ENCODE measurements at regions not wholly inside any gene's neighbourhood (a gene's known extent, or its start where the extent isn't known, plus 50 kb on each side); places are given as distances from the start of the nearest gene placed in this dataset.

DNA sequence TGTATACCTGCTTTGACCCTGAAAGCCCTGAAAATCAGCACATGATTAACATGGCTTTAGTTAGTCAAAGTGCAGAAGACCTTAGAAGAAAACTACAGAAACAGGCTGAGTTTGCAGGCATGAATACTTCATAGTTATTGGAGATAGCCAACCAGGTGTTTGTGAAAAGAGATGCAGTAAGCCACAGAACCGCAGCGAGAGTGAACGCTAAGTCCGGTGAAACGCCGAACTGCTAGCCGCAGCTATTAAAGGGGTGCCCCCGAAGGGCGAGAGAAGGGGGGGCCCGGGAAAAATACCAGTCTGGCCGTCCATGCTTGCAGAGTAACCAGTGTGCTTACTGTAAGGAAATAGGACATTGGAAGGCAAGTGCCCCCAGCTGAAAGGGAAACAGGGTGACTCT lies 784.0 kb upstream of the TMEM132C start:
- H3K4me3 ChIP-seq (ENCODE audit: control insufficient read depth in 1 of 7, extremely low read depth in 1 of 7, insufficient read depth in 4 of 7, low read depth in 2 of 7, low read length in 6 of 7) = no peak overlapping the region
- no peaks in the 10 kb centered on the region for H3K4me1 ChIP-seq (ENCODE audit: control extremely low read depth in 1 of 4, control insufficient read depth in 4 of 4, insufficient read depth in 4 of 4, low read length in 3 of 4)
- H3K9me3 ChIP-seq (ENCODE audit: control extremely low read depth in 1 of 5, control insufficient read depth in 4 of 5, insufficient read depth in 2 of 5, low read depth in 1 of 5, low read length in 4 of 5) = no peaks in the 10 kb centered on the region
- H3K27ac ChIP-seq (ENCODE audit: insufficient read depth in 1 of 2, low read depth in 1 of 2, low read length in 2 of 2, poor library complexity in 1 of 2, severe bottlenecking in 2 of 2) = no peak overlapping the region
- DNase-seq = no peak
- ChIA-PET POLR2A (no interaction called here), CTCF (no interaction called here)
- WGBS (ENCODE audit: insufficient coverage) = 98% methylated on average over 11 of the region's 11 CpGs
- H3K27me3 ChIP-seq (replicated peaks in 2 of 5; ENCODE audit: control insufficient read depth in 4 of 5, insufficient read depth in 5 of 5, low read length in 4 of 5) = no peaks in the 10 kb centered on the region
- no peaks in the 10 kb centered on the region for H3K36me3 ChIP-seq (ENCODE audit: control insufficient read depth in 4 of 4, insufficient read depth in 4 of 4, low read length in 3 of 4)

DNA sequence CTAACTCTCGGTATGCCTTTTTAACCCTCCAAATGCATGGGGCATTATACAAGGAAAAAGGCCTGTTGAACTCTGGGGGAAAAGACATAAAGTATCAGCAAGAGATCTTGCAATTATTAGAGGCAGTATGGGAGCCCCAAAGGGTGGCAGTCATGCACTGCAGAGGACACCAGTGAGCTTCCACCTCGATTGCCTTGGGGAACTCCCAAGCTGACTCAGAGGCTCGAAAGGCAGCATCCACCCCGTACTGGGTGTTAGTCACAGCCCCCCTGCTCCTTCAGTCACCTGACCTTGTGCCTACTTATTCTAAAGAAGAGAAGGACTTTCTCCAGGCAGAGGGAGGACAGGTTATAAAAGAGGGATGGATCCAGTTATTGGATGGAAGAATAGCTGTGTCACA lies 781.4 kb upstream of the TMEM132C start:
- Histone ChIP-seq H3K27me3 (replicated peaks in 2 of 5; ENCODE audit: control insufficient read depth in 4 of 5, insufficient read depth in 5 of 5, low read length in 4 of 5) (no peaks in the 10 kb centered on the region), H3K36me3 (ENCODE audit: control insufficient read depth in 4 of 4, insufficient read depth in 4 of 4, low read length in 3 of 4) (no peaks in the 10 kb centered on the region), H3K4me3 (ENCODE audit: control insufficient read depth in 1 of 7, extremely low read depth in 1 of 7, insufficient read depth in 4 of 7, low read depth in 2 of 7, low read length in 6 of 7) (no peak overlapping the region), H3K4me1 (ENCODE audit: control extremely low read depth in 1 of 4, control insufficient read depth in 4 of 4, insufficient read depth in 4 of 4, low read length in 3 of 4) (no peaks in the 10 kb centered on the region), H3K9me3 (ENCODE audit: control extremely low read depth in 1 of 5, control insufficient read depth in 4 of 5, insufficient read depth in 2 of 5, low read depth in 1 of 5, low read length in 4 of 5) (no peaks in the 10 kb centered on the region), H3K27ac (ENCODE audit: insufficient read depth in 1 of 2, low read depth in 1 of 2, low read length in 2 of 2, poor library complexity in 1 of 2, severe bottlenecking in 2 of 2) (no peak overlapping the region)
- ChIA-PET POLR2A (no interaction called here), CTCF (no interaction called here)
- WGBS (ENCODE audit: insufficient coverage) = 100% methylated on average over 1 of the region's 4 CpGs
- DNase-seq = peak in 2 of 3 donors; percentile 23 to 25

DNA sequence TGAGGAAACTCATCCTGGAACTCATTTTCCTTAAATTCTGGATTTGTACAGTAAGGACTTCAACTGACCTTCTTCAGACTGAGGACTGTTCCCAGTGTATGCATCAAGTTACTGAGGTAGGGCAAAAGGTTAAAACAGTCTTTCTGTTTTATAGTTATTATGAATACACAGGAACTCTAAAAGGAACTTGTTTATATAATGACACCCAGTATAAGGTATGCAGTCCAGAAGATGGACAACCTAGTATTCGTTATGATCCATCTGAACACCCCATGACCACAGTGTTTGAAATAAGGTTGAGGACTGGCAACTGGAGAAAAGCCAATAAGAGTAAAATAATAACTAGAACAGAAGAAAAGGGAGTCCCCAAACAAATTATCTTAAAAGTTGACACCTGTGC lies 779.9 kb upstream of the TMEM132C start:
- Histone ChIP-seq H3K27me3 (replicated peaks in 2 of 5; ENCODE audit: control insufficient read depth in 4 of 5, insufficient read depth in 5 of 5, low read length in 4 of 5) (no peaks in the 10 kb centered on the region), H3K27ac (ENCODE audit: insufficient read depth in 1 of 2, low read depth in 1 of 2, low read length in 2 of 2, poor library complexity in 1 of 2, severe bottlenecking in 2 of 2) (no peak overlapping the region), H3K9me3 (ENCODE audit: control extremely low read depth in 1 of 5, control insufficient read depth in 4 of 5, insufficient read depth in 2 of 5, low read depth in 1 of 5, low read length in 4 of 5) (no peaks in the 10 kb centered on the region), H3K36me3 (ENCODE audit: control insufficient read depth in 4 of 4, insufficient read depth in 4 of 4, low read length in 3 of 4) (no peaks in the 10 kb centered on the region), H3K4me1 (ENCODE audit: control extremely low read depth in 1 of 4, control insufficient read depth in 4 of 4, insufficient read depth in 4 of 4, low read length in 3 of 4) (no peaks in the 10 kb centered on the region), H3K4me3 (ENCODE audit: control insufficient read depth in 1 of 7, extremely low read depth in 1 of 7, insufficient read depth in 4 of 7, low read depth in 2 of 7, low read length in 6 of 7) (no peak overlapping the region)
- CTCF ChIA-PET = no interaction called here
- WGBS (ENCODE audit: insufficient coverage) = no CpG with 5 or more reads among the region's 1 CpG
- POLR2A ChIA-PET = no interaction called here
- no peak for DNase-seq

DNA sequence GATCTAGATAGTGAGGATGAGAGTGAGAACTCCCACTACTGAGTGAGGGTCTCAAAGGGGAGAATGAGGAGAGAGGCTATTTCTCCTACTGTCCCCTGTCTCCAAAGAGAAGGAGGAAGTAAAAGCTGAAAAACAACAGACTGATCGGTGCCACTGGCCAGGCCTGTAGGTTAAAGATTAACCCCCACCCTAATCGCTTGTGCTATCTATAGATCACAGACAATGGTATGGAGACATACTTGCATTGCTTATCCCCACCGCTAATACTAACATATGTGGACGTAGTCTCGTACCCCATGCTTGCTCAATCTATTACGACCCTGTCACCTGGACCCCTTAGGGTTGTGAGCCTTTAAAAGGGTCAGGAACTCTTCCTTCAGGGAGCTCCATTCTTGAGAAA lies 777.9 kb upstream of the TMEM132C start:
- ChIA-PET POLR2A (no interaction called here), CTCF (no interaction called here)

DNA sequence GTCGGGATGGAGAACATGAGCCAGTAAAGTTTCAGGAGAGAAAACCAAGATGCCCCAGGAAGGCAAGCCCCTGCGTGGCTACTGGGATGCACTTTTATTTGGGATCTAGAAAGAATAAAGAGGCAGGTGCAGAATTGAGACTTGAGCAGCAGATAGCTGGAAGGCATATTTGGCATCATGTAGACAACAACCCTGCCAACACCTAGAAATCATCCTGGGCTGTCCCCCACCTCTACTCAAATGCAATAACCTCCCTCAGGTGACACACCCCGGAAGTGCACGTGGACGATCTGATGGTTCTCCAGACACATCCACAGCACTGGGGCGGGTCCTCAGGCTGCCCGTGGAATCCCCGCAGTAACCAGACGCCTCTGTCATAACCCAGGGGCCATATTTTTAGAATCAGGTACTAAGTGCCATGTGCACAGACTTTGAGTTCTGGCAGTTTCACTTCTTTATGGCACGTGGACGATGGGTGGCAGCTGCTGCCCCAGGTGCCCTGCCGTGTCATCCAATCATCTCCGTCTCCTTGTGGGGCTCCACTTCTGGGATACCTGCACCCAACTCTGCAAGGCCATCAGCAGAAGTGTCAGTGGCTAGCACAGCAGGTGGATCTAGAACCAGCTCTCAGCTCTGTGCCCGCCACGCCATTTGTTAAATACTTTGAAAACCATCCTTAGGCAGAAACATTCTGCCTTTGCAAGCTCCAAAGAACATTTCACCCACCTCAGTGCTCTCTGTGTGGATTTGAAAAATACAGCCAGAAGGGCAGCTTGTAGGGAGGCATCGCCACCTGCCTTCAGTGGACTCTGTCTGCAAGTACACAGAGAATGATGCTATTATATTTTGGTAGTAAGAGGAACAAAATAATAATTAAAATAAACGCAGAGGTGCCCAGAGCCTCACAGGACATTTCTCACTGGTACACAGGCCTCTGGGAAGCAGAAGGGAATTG lies 771.7 kb upstream of the TMEM132C start:
- POLR2A ChIA-PET = no interaction called here
- Histone ChIP-seq H3K9me3 (ENCODE audit: control extremely low read depth in 1 of 5, control insufficient read depth in 4 of 5, insufficient read depth in 2 of 5, low read depth in 1 of 5, low read length in 4 of 5) (no peaks in the 10 kb centered on the region), H3K4me3 (ENCODE audit: control insufficient read depth in 1 of 7, extremely low read depth in 1 of 7, insufficient read depth in 4 of 7, low read depth in 2 of 7, low read length in 6 of 7) (no peak overlapping the region), H3K36me3 (ENCODE audit: control insufficient read depth in 4 of 4, insufficient read depth in 4 of 4, low read length in 3 of 4) (no peaks in the 10 kb centered on the region), H3K27me3 (replicated peaks in 2 of 5; ENCODE audit: control insufficient read depth in 4 of 5, insufficient read depth in 5 of 5, low read length in 4 of 5) (peaks cover 0 to 2% (median 0%) of the 10 kb centered on the region in 5 experiments), H3K27ac (ENCODE audit: insufficient read depth in 1 of 2, low read depth in 1 of 2, low read length in 2 of 2, poor library complexity in 1 of 2, severe bottlenecking in 2 of 2) (no peak overlapping the region), H3K4me1 (ENCODE audit: control extremely low read depth in 1 of 4, control insufficient read depth in 4 of 4, insufficient read depth in 4 of 4, low read length in 3 of 4) (no peaks in the 10 kb centered on the region)
- 93% methylated on average over 16 of the region's 17 CpGs for WGBS (ENCODE audit: insufficient coverage)
- no peak for DNase-seq
- CTCF ChIA-PET = no interaction called here

More for the DNA sequence above, 777.9 kb upstream of the TMEM132C start:
- WGBS (ENCODE audit: insufficient coverage) = 66% methylated on average over 6 of the region's 6 CpGs
- Histone ChIP-seq H3K27ac (ENCODE audit: insufficient read depth in 1 of 2, low read depth in 1 of 2, low read length in 2 of 2, poor library complexity in 1 of 2, severe bottlenecking in 2 of 2) (no peak overlapping the region), H3K4me1 (ENCODE audit: control extremely low read depth in 1 of 4, control insufficient read depth in 4 of 4, insufficient read depth in 4 of 4, low read length in 3 of 4) (no peaks in the 10 kb centered on the region), H3K4me3 (ENCODE audit: control insufficient read depth in 1 of 7, extremely low read depth in 1 of 7, insufficient read depth in 4 of 7, low read depth in 2 of 7, low read length in 6 of 7) (no peak overlapping the region), H3K27me3 (replicated peaks in 2 of 5; ENCODE audit: control insufficient read depth in 4 of 5, insufficient read depth in 5 of 5, low read length in 4 of 5) (peaks cover 0 to 2% (median 0%) of the 10 kb centered on the region in 5 experiments), H3K9me3 (ENCODE audit: control extremely low read depth in 1 of 5, control insufficient read depth in 4 of 5, insufficient read depth in 2 of 5, low read depth in 1 of 5, low read length in 4 of 5) (no peaks in the 10 kb centered on the region), H3K36me3 (ENCODE audit: control insufficient read depth in 4 of 4, insufficient read depth in 4 of 4, low read length in 3 of 4) (no peaks in the 10 kb centered on the region)
- no peak for DNase-seq

DNA sequence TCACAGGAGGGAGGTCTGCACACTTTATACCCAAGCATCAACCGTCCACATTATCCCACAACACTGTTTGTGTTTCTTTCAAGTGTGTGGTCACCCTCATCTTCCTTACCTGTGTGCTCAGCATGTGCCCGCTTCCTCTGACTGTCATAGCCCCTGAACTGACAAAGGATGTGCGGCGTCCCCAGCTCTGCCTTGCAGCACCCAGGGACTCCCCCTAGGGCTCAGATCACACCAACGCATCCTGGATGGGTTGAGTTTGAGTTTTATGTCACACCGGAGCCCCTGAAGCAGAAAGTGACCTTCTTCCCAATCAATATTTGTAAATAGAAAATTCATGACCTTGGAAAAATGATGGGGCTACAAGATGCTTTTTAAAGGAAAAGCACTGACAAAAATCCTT lies 770.7 kb upstream of the TMEM132C start:
- no peak overlapping the region for H3K4me3 ChIP-seq (ENCODE audit: control insufficient read depth in 1 of 7, extremely low read depth in 1 of 7, insufficient read depth in 4 of 7, low read depth in 2 of 7, low read length in 6 of 7)
- no peaks in the 10 kb centered on the region for H3K4me1 ChIP-seq (ENCODE audit: control extremely low read depth in 1 of 4, control insufficient read depth in 4 of 4, insufficient read depth in 4 of 4, low read length in 3 of 4)
- DNase-seq = no peak
- no peaks in the 10 kb centered on the region for H3K9me3 ChIP-seq (ENCODE audit: control extremely low read depth in 1 of 5, control insufficient read depth in 4 of 5, insufficient read depth in 2 of 5, low read depth in 1 of 5, low read length in 4 of 5)
- H3K27ac ChIP-seq (ENCODE audit: insufficient read depth in 1 of 2, low read depth in 1 of 2, low read length in 2 of 2, poor library complexity in 1 of 2, severe bottlenecking in 2 of 2) = no peak overlapping the region
- H3K36me3 ChIP-seq (ENCODE audit: control insufficient read depth in 4 of 4, insufficient read depth in 4 of 4, low read length in 3 of 4) = no peaks in the 10 kb centered on the region
- 83% methylated on average over 2 of the region's 6 CpGs for WGBS (ENCODE audit: insufficient coverage)
- H3K27me3 ChIP-seq (replicated peaks in 2 of 5; ENCODE audit: control insufficient read depth in 4 of 5, insufficient read depth in 5 of 5, low read length in 4 of 5) = peaks cover 0 to 2% (median 0%) of the 10 kb centered on the region in 5 experiments
- CTCF ChIA-PET = no interaction called here
- POLR2A ChIA-PET = no interaction called here

DNA sequence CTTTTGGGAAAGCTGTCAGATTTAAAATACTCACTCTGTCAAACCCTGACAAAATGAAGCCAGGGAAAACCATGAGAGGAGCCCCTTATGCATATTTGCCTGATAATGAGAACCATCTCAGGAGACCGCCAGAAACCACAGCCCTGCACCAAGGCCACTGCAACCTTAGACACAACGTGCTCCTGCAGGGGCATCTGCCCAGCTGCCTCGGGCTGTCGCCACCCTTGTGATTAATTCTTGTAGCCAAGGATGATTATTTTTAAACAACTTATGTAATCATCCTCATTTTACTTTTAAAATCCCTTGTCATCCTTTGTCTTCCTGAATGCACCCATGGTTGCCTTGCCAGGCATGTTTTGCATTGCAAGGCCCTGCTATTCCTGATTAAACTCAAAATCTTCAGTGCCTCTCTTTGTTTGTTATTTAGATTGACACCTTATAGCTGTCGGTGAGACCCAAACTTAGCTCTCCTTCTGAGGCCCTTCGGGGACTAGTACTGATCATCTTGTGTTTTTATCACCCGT lies 766.4 kb upstream of the TMEM132C start:
- no peaks in the 10 kb centered on the region for H3K9me3 ChIP-seq (ENCODE audit: control extremely low read depth in 1 of 5, control insufficient read depth in 4 of 5, insufficient read depth in 2 of 5, low read depth in 1 of 5, low read length in 4 of 5)
- DNase-seq = no peak
- no peaks in the 10 kb centered on the region for H3K4me1 ChIP-seq (ENCODE audit: control extremely low read depth in 1 of 4, control insufficient read depth in 4 of 4, insufficient read depth in 4 of 4, low read length in 3 of 4)
- no peak overlapping the region for H3K4me3 ChIP-seq (ENCODE audit: control insufficient read depth in 1 of 7, extremely low read depth in 1 of 7, insufficient read depth in 4 of 7, low read depth in 2 of 7, low read length in 6 of 7)
- H3K36me3 ChIP-seq (ENCODE audit: control insufficient read depth in 4 of 4, insufficient read depth in 4 of 4, low read length in 3 of 4) = no peaks in the 10 kb centered on the region
- no peaks in the 10 kb centered on the region for H3K27me3 ChIP-seq (replicated peaks in 2 of 5; ENCODE audit: control insufficient read depth in 4 of 5, insufficient read depth in 5 of 5, low read length in 4 of 5)
- POLR2A ChIA-PET = no interaction called here
- CTCF ChIA-PET = interaction anchor here (1.2 kb wide), 1 partner anchor 31 kb away, joined by 3 read pairs; no protein-coding TSS in a partner anchor
- H3K27ac ChIP-seq (ENCODE audit: insufficient read depth in 1 of 2, low read depth in 1 of 2, low read length in 2 of 2, poor library complexity in 1 of 2, severe bottlenecking in 2 of 2) = no peak overlapping the region
- 46% methylated on average over 2 of the region's 7 CpGs for WGBS (ENCODE audit: insufficient coverage)

Measured in common myeloid progenitor, CD34-positive (primary cell).